ENCODE measurements at regions not wholly inside any gene's neighbourhood (a gene's known extent, or its start where the extent isn't known, plus 50 kb on each side); places are given as distances from the start of the nearest gene placed in this dataset.

DNA sequence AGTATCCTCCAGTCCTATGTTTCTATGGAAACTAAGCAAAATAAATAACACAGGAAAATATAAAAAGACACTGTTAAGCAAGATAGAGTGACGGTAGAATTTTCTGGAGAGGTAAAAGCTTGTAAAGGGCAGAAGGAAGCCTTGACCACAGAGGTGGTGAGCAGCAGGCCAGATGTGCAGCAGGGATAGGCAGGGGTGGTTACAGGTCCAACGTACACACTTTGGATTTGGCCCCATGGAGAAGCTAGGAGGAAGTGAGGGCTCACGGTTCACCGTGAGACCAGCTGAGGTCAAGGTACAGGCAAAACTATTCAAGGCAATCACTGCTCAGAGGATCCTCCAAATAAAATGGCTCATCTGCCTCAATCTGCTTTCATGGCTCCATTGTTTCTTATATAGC, 242.8 kb downstream of the B3GLCT start:
- DNase-seq (ENCODE audit: low read depth, low spot score), result no peak
- Histone ChIP-seq H3K79me2 (ENCODE audit: insufficient read depth, low read length) (no peaks in the 10 kb centered on the region), H4K20me1 (ENCODE audit: insufficient read depth) (no peaks in the 10 kb centered on the region), H3K27me3 (ENCODE audit: insufficient read depth, low read length) (peaks cover 56% of the 10 kb centered on the region), H3K27ac (ENCODE audit: low read depth, low read length) (no peak overlapping the region), H3K9me3 (ENCODE audit: control insufficient read depth in 1 of 2, insufficient read depth in 1 of 2, low read depth in 1 of 2, low read length in 2 of 2) (no peaks in the 10 kb centered on the region), H3K36me3 (ENCODE audit: control insufficient read depth in 1 of 2, insufficient read depth in 2 of 2, low read length in 2 of 2) (no peaks in the 10 kb centered on the region), H2AFZ (ENCODE audit: low read depth, low read length, poor library complexity, severe bottlenecking) (no peak overlapping the region), H3K4me3 (replicated peaks in 1 of 2; ENCODE audit: low read depth in 1 of 2, low read length in 2 of 2) (no peak overlapping the region), H3K4me1 (ENCODE audit: control insufficient read depth in 1 of 2, insufficient read depth in 2 of 2, low read length in 2 of 2) (no peaks in the 10 kb centered on the region), H3K4me2 (ENCODE audit: low read length) (no peak overlapping the region), H3K9me2 (ENCODE audit: insufficient read depth) (no peaks in the 10 kb centered on the region), H3K9ac (ENCODE audit: low read length) (no peak overlapping the region)
- intact Hi-C loops (cut with micrococcal nuclease), result no loop called here
- ChIA-PET CTCF (interaction anchor here (0.7 to 1.1 kb wide), 4 partner anchors 11 to 120 kb away, joined by 3 to 4 read pairs (median 3); no protein-coding TSS in a partner anchor), RAD21 (ENCODE audit: low non-redundant PET in 1 of 2, low total read pairs in 2 of 2, uncharacterized antibody in 2 of 2, unreplicated experiment in 2 of 2) (no interaction called here), POLR2A (no interaction called here)
- no TSS peak for BruUV-seq (replicated peaks)
- no peak for ATAC-seq
- no peak for TF ChIP-seq ZNF274 (IDR thresholded peaks at IDR 0.05; ENCODE audit: low read depth, low read length)
- no peak for TF ChIP-seq RAD21 (IDR thresholded peaks at IDR 0.05; ENCODE audit: low read depth)
- TF ChIP-seq JUND (IDR thresholded peaks at IDR 0.05), result no peak
- no peak for TF ChIP-seq EZH2 (IDR thresholded peaks at IDR 0.05)
- no peak for TF ChIP-seq EGR1 (IDR thresholded peaks at IDR 0.05; ENCODE audit: low read depth)
- TF ChIP-seq POLR2AphosphoS5 (IDR thresholded peaks at IDR 0.05; ENCODE audit: low read depth, low read length), result no peak
- TF ChIP-seq SRF (IDR thresholded peaks at IDR 0.05; ENCODE audit: low read depth), result no peak
- TF ChIP-seq FOSL1 (IDR thresholded peaks at IDR 0.05; ENCODE audit: low read depth), result no peak
- TF ChIP-seq, protein P1, sequence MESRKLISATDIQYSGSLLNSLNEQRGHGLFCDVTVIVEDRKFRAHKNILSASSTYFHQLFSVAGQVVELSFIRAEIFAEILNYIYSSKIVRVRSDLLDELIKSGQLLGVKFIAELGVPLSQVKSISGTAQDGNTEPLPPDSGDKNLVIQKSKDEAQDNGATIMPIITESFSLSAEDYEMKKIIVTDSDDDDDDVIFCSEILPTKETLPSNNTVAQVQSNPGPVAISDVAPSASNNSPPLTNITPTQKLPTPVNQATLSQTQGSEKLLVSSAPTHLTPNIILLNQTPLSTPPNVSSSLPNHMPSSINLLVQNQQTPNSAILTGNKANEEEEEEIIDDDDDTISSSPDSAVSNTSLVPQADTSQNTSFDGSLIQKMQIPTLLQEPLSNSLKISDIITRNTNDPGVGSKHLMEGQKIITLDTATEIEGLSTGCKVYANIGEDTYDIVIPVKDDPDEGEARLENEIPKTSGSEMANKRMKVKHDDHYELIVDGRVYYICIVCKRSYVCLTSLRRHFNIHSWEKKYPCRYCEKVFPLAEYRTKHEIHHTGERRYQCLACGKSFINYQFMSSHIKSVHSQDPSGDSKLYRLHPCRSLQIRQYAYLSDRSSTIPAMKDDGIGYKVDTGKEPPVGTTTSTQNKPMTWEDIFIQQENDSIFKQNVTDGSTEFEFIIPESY (IDR thresholded peaks at IDR 0.05; ENCODE audit: extremely low read depth, insufficient replicate concordance, low read length), result no peak
- TF ChIP-seq, protein P2, sequence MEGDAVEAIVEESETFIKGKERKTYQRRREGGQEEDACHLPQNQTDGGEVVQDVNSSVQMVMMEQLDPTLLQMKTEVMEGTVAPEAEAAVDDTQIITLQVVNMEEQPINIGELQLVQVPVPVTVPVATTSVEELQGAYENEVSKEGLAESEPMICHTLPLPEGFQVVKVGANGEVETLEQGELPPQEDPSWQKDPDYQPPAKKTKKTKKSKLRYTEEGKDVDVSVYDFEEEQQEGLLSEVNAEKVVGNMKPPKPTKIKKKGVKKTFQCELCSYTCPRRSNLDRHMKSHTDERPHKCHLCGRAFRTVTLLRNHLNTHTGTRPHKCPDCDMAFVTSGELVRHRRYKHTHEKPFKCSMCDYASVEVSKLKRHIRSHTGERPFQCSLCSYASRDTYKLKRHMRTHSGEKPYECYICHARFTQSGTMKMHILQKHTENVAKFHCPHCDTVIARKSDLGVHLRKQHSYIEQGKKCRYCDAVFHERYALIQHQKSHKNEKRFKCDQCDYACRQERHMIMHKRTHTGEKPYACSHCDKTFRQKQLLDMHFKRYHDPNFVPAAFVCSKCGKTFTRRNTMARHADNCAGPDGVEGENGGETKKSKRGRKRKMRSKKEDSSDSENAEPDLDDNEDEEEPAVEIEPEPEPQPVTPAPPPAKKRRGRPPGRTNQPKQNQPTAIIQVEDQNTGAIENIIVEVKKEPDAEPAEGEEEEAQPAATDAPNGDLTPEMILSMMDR (IDR thresholded peaks at IDR 0.05 in 2 of 3, conservative IDR thresholded peaks at IDR 0.05 in 1 of 3; ENCODE audit: borderline replicate concordance in 1 of 3, insufficient read depth in 1 of 3, low read depth in 2 of 3, low read length in 2 of 3), result no peak
- no peak for TF ChIP-seq YY1 (IDR thresholded peaks at IDR 0.05; ENCODE audit: extremely low read depth, insufficient replicate concordance, low read depth, low read length)
- no peak for TF ChIP-seq SIN3A (IDR thresholded peaks at IDR 0.05; ENCODE audit: low read depth)
- no peak for TF ChIP-seq TCF7L2 (IDR thresholded peaks at IDR 0.05; ENCODE audit: borderline replicate concordance, extremely low read depth, insufficient read depth, insufficient read length)
